HG03378 (cell line): ENCODE measurements at regions not wholly inside any gene's neighbourhood (a gene's known extent, or its start where the extent isn't known, plus 50 kb on each side); places are given as distances from the start of the nearest gene placed in this dataset.

ENCODE experiments used
- ATAC-seq: cut with Tn5 transposase; IDR thresholded peaks from one replicate; pipeline ENCODE4 v1.9.1; 2021; ENCODE audit warnings: mild to moderate bottlenecking, moderate library complexity; ENCODE audit not compliant: unreplicated experiment

DNA sequence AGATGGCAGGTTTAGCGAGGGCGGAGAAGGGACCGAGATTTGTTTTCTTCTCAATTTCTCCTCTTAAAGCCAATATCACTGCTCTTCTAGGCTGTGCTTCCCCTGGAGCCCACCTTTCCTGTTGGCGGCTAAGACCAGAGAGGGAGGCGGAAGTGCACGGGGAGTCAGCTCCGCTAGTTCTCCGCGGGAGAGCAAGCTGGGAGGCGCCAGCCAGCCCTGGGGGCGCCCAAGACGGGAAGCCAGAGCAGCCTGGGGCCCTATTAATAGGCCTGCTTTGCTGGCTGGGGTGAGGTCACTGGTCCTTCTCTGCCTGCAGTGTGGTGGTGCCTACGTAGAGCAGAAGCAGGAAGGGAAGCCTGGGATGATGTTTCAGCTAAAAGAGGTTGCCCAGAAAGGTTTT, 61.6 kb downstream of the LSM5 start:
- ATAC-seq: no peak

DNA sequence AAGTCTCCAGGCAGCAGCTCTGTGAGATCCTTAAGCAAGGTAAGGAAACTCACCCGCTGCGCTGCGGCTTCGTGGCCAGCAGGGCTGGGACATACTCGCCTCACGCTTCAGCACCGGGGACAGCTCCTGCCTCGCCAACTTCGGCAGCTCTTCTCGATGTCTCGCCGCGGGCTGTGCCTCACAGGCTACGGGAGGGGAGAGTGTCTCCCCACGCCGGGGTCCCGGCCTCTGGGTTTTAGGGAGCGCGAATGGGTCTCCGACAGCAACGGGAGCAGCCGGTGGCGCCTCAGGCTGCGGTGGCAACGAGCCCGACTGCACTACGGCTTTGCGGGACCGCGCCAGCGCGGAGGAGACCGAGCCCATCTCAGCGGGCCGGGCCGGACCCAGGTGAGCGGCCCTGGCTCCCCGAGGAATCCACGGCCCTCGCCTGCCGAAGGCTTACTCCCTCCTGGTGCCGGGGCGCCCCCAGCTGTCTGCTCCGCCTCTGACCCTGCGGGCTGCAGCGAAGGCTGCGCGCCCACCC, 62.4 kb downstream of the LSM5 start:
- peak; percentile 55 for ATAC-seq

DNA sequence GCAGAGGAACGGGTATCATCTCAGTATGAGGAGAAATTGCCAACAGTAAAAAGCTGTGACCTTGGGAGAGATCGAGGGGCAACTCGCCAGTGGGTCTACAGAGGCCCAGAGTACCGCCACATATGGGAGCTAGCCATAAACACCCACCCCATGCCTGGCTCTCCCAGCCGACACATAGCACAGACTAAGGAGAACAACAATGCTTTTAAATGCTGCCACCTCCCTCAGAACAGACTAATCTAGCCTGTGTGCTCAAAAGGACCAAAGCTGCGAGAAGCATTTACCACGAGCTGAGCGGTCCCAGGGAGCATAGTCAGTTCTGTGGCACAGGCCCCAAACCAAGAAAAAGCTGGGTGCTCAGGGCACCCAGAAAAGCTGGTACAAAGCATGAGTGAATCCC, 73.3 kb downstream of the LSM5 start:
- ATAC-seq: no peak

DNA sequence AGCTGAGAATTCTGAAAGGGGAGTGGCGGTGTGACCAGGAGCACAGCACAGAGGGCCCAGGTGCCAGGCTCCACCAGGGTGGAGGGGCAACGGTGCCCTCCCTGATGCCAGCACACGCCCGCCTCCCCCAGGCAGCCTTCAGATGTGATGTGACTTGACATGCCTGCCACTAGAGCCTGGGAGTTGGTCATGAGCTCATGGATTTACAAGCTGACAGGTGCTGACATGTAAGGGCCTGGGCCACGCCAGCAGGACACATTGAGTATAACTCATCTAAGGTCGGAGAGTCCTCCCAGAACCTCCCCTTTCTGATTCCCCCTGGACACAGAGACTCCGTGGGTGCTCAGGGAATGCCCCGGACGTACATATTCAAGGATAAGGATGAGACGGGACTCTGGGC, 74.2 kb downstream of the LSM5 start:
- no peak for ATAC-seq

DNA sequence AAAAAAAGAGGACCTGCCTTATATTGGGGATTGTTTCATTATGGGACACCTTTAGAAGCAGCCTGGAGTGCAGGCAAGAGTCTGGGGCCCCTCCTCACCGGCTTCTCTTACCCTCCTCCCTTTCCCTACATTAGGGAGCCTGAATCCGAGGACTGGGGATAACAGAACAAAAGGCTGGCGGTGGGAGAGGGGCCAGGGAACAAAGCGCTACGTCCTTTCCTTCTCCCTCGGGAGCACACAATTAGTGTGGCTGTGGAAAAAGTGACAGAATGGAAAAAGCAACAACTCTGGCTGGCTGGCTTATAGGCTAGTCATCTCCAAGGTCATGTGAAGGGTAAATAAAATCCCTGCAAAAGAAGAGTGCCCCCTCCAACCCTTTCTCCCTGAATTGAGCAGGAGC, 74.7 kb downstream of the LSM5 start:
- no peak for ATAC-seq

DNA sequence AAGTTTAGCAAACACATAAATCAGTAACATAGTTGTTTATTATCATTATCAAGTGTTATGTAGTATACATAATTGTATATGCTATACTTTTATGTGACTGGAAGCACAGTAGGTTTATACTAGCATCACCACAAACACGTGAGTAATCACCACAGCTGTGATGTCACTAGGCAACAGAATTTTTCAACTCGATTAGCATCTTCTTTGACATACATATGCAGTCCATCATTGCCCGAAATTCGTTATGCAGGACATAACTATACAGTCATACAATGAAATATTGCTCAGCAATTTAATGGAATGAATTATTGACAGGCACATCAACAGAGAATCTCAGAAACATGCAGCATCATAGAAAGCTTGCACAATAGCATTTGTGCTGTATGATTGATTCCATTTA, 77.7 kb downstream of the LSM5 start:
- ATAC-seq: no peak

DNA sequence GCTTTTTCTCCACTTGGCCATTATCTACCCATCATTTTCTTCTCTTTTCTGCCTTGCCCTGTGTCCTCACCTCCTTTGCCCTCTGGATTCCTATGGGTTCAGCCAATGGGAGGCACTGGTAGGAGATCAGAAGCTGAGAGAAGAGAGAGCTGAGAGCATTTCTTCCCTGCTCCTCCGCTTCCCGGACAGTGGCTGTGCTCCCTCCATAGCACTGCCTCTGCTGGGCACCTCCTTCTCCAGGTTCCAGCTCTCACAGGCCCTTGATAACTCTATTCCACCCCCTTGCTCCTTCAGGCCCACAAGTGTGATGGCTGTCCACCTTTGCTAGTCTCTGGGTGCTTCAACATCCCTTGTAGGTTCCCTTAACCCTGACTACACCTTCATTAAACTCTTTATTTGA, 79.6 kb downstream of the LSM5 start:
- ATAC-seq: no peak

DNA sequence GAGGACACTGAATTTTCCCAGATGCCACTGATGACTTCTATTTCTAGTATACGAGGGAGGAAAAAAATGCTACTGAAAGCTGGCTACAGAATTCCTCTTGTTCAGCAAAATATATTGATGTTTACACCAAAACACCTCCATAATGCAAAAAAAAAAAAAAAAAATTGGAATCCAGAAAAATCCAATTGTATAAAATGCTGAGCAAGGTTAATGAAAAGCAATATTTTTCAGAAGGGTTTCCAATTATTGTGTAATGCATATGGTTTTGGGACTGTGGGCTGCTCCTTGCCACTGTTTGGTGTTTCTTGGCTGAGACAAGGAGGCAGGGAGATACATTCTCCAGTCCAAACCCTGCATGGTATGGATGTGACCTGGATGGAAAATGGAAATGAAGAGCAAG, 83.8 kb downstream of the LSM5 start:
- ATAC-seq: no peak

DNA sequence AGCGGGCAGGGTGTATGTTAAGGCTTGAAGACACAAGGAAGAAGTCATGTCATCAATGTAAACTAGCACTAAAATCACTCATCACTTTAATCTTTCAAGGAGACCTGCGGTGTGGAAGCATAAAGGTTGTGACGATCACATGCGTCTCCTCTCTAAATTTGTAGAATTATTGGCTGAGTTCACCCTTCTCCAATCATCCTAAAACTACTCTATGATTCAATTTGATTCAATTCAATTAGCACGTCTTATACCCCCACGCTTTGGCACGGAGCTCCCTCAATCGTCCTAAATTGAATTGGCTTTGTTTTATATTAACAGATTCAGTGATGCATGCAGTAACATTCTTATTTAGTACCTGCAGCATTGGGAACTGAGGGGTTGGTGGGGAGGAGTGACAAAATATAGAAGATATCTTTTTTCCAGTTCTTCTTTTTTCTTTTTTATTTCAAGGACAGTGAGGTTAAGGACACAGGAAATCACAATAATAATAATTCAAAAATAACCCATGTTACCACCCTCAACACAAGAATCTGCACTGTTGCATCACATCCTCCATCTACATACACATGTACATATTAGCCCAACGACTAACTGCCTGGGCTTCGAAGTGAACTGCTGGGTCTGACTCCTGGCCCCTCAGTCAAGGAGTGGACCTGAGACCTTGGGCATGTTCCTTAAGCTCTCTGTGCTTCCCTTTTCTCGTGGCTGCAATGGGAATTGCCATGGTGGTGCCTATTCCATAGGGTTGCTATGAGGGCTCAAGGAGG, 86.5 kb downstream of the LSM5 start:
- ATAC-seq: no peak

DNA sequence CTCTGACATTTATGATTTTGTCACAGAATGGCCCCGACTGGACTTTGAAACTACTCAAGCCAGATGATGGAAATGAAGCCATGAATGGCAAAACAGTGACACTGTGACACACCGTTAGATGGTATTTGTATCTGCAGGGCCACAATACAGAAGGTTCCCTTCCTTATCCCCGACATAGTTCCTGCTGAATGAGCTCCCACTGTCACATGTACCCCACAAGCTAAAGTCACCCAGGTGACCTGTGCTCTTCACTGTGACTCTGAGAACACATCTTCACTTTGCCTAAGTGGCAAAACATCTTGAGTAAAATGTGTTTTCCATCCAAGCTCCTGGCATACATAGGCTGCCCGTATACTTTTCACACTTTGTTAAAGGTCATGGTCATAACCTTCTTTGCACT, 89.5 kb downstream of the LSM5 start:
- no peak for ATAC-seq

DNA sequence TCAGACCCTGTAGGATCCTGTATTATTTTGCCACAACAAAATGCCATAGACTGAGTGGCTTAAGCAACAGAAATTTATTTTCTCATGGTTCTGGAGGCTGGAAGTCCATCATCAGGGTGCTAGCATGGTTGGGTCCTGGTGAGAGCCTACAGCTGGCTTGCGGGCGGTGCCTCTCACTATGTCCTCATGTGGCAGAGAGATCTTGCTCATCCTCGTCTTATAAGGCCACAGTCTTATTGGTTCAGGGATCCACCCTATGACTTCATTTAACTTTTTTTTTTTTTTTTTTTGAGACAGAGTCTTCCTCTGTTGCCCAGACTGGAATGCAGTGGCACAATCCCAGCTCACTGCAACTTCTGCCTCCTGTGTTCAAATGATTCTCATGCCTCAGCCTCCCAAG, 90.9 kb downstream of the LSM5 start:
- no peak for ATAC-seq

DNA sequence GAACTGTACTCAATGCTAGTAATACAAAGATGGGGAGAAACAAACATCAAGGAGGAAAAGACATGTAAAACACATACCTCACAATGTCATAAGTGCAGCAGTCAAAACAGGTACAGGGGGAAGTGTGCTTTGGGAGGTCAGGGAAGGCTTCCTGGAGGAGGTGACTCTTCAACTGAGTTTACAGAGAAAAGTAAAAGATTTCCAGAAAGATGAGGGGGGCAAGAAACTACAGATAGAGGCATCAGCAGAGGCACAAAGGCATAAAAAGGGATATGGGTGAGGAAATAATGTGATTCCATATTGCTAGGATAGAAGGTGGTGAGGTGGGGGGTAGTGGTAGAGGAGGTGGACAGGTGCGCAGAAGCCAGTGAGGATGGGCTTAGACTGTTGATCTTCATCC, 95.0 kb downstream of the LSM5 start:
- ATAC-seq: no peak

DNA sequence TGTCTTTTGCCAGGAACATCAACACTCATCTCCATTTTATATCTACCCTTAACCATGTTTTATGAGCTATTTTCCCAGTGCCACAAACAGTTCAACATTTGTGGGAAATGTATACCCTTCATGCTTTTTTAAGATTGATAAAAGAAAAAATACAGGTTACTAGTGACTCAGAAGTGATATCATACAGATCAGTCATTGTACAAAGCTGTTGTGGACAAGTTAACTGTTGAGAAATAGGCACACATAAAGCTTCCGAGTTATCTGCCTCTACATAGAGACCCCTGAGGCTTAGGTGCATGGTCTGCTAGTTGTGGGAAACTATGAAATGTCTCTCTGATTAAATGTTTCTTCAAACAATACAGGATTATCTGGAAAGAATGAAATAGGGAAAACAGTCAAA, 96.3 kb downstream of the LSM5 start:
- ATAC-seq: no peak

DNA sequence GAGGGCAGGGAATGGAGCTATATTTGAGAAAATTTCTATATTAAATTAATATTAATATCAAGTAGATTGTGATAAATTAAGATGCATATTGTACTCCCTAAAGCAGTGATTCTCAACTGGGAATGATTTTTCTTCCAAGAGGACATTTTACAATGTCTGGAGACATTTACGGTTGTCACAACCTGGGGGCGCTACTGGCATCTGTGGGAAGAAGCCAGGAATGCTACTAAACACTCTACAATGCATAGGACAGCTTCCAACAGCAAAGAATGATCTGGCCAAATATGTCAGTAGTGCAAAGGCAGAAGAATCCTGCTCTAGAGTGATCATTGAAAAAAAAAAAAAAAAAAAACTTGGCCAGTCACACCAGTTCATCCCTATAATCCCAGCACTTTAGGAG, 100.0 kb downstream of the LSM5 start:
- ATAC-seq: no peak

DNA sequence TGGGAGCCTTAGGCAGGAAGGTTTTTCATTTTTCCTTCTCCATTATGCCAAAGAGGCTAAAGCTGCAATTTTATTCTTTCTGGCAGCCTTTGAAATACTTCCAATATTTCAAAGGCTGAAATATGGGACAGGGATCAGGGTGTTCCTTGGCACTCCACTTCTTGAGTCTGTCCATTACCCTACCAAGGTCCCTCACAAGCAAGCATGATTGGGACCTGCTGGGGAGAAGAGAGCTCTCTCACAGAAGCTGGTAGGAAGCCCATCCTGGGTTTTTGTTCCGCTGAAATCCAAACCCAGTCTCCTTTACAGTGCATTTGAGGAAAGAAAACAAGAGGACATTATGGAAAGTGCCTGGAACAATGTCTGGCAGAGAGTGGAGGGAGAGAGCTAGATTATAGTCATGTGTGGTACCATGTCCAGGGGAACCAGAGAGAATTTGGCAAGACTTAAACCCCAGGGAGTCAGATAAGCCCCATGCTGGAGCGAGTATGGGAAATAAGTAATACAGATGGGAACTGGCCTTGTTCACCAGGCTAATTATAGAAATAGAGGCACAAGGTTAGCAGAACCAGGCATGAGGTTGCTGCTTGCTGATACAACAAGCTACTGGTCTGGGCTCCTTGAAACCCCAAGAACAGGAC, 104.7 kb downstream of the LSM5 start:
- no peak for ATAC-seq

DNA sequence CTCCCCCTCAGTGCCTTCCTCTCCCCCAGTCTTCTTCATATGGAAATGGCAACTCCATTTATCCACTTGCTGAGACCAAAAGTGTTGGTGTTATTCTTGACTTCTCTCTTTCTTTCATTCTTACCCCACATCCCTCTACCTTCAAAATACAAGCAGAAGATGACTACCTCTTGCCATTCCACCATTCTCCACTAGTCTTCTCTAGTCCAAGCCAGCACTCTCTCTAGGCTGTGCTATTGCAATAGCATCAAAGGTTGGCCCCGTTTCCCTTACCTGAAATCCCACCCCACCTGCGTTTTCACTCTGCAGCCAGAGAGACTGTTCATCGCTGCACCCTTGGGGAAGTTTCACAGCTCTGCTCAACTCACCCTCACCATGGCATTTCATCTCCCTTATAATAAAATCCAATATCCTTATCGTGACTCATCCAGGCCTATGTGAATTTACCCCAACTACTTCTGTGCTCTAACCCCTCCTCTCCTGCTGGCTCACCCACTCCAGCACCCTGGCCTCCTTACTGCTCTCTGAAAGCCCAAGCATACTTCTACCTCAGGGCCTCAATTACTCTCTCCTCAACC, 109.1 kb downstream of the LSM5 start:
- no peak for ATAC-seq

DNA sequence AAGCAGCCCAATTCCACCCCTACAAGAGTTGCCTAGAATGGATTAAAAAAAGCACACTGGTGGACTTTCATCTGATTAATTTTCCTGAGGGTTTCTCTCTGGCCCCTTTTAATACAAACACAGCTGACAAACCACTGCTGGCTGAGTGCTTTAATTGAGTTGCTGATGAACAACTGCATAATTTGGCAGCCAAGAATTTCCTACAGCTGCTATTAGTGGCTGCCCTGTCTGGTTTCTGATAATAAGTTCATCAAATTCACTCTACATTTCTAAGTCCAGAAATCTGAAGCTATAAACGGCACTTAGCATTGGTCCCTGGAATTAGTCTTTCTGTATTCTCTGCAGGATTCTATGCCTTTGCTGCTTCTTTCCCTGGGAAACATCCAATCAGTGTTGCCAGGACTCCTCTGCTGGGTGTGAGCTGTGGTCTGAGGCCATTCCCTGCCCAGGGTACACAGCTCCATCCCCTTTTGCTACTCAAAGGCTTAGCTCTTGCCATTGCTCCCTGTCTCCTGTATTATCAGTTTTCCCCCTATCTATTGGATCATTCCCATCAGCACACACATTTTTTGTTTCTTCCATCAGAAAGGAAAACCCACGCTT, 110.6 kb downstream of the LSM5 start:
- no peak for ATAC-seq

DNA sequence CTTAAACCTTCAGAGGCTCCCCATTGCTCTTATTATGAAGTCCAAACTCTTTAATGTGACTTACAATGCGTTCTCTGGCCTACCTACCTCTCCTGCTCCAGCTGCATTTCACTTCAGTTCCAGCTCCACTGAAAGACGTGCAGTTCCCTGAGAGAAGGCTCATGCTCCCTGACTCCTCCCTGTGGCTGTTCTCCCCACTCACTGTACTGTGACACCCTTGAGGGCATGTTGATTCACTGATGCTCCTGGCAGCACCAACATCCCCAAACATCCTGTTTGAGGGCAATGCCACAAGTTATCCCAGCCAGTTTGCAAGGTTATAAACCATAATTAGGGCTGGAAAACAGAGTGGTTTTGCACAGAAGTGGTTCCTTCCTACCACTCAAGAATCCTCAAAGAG, 111.2 kb downstream of the LSM5 start:
- ATAC-seq: no peak

DNA sequence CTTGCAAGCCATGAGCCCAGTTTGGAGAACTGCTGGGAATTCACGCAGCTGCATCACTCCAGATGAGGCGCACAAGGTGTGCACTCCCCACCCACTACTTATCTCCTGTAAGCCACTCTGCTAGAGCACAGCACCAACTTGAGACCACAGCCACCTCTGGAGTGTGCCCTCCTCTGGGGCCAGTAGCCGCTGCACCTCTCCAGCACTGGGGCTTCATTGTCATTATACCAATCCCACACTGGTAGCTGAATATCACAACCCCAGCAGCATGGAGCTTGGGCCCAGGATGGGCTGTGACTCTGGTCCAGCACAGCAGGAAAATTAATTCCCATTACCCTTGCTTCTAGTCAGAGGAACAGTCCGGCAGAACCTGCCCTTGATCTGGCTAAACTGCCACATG, 125.6 kb downstream of the LSM5 start:
- ATAC-seq: no peak

DNA sequence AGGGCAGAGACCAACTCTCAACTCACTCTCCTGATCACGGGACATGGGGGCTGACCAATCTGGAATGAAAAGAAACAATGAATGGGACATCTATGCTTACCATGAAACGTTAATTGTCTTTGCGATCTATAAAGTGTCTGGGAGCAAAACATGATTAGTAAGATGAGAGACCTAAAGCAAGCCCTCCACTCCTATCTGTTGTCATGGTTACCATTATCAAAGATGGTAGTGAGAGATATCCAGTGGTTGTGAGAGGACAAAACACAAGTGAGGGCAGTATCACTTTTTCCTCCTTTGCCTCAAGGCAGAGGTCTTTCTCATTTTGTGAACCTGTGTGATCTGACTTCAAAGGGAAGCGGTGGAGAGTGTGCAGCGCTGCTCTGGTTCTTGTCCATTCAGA, 130.1 kb downstream of the LSM5 start:
- ATAC-seq: no peak

DNA sequence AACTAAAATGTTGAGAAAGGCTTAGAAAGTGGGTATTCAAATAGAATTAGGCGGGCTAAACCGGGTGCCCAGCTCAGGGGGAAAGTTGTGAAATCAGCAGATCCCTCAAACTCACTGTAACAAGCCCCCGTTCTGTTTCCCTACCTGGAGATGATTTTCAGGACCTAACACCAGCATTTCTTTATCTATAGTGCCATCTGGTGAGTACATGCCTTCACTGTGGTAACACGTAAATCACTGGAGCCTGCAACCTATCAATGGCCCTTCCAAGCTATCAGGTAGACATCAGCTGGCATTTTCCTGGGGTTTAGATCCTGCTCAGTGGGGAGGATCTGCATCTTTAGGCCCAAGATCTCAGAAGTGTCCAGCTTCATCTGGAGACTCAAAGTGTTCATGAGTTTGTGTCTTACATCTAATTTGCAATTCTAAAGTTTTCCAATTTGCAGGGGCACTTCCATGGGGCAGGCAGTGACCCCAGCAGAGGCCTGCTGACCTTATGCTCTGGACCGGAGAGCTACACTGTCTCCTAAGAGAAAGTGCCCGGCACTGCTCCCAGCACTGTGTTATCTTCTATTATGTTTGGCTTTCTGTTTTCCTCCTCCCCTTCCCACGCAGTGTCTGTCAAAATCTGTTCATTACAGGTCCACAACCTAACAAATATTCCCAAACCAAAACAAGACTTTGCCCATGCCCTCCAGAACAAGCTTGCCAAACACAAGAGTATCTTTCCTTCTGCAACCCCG, 132.5 kb downstream of the LSM5 start:
- no peak for ATAC-seq
